Lower leg skin (tissue), 4 donors: ENCODE measurements at regions not wholly inside any gene's neighbourhood (a gene's known extent, or its start where the extent isn't known, plus 50 kb on each side); places are given as distances from the start of the nearest gene placed in this dataset.
"Not testable (repeated sequence)": the region's sequence is repeated elsewhere in the genome, so short reads cannot be mapped to it uniquely, and the experiment has no call there.

ENCODE experiments used
- DNase-seq, 2 donors: peaks; one replicate each; pipeline ENCODE4 v3.0.0-alpha.2; 2019; ENCODE audit warnings: low spot score in 2 of 2
- H3K4me3 ChIP-seq: fragments of 200-600 bp; sonication (generic); 2 replicates; pipeline ENCODE4 v1.5.1; 2017; ENCODE audit warnings: mild to moderate bottlenecking, low read depth; ENCODE audit not compliant: poor library complexity, severe bottlenecking
- POLR2A ChIP-seq, 2 donors: fragments of 450-650 bp; IDR thresholded peaks; one replicate each; pipeline ENCODE4 v1.6.1; 2016 to 2017; ENCODE audit warnings: antibody characterized with exemption in 2 of 2, mild to moderate bottlenecking in 1 of 2, moderate library complexity in 1 of 2
- WGBS, 2 donors: methylation state at CpG; one replicate each; pipeline ENCODE4 v1.1.5; 2018; 5-methylcytosine and 5-hydroxymethylcytosine counted together
- intact Hi-C: fragments of 100-400 bp; cut with DNase I; formaldehyde crosslinking; loops from one replicate; pipeline ENCODE4 v1.15.0; 2023; ENCODE audit warnings: low total_unique reads
- TF ChIP-seq, protein P1 (sequence below), 3 donors: fragments of 450-650 bp; IDR thresholded peaks; one replicate each; pipeline ENCODE4 v1.5.1; 2016; ENCODE audit warnings: antibody characterized with exemption in 3 of 3, mild to moderate bottlenecking in 3 of 3, moderate library complexity in 2 of 3

DNA sequence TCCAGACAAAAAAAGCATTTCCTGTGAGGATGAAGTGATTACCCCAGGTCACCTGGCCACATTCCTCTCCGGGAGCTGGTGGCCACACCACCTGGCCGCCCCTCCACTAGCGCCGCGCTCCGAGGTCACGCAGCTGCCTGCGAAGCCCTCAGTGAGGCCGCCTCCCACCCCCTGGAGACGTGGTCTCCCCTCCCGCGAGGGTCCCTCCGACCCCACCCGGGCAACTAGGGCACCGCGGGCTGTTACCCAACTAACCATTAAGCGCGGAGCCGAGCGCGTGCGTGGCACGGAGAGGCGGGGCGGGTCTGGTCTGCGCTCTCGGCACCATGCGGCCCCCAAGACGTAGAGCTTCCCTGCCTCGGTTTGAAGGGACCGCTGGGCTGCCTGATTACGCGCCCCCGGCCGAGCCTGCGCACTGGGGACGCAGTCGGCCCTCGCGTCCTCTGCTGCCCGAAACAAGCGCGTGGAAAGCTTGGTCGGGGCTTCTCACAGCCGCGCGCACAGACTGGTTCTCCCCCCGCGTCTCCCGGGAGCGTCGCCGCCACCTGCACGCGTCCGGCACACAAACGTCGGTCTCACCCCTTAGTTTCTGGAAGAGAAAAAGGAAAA, 106.5 kb downstream of the SLC16A1 start:
- WGBS, 2 donors: 0 to 2% methylated on average over 38 to 53 of the region's 58 CpGs
- TF ChIP-seq POLR2A (IDR thresholded peaks at IDR 0.05): no peak
- TF ChIP-seq, protein P1, sequence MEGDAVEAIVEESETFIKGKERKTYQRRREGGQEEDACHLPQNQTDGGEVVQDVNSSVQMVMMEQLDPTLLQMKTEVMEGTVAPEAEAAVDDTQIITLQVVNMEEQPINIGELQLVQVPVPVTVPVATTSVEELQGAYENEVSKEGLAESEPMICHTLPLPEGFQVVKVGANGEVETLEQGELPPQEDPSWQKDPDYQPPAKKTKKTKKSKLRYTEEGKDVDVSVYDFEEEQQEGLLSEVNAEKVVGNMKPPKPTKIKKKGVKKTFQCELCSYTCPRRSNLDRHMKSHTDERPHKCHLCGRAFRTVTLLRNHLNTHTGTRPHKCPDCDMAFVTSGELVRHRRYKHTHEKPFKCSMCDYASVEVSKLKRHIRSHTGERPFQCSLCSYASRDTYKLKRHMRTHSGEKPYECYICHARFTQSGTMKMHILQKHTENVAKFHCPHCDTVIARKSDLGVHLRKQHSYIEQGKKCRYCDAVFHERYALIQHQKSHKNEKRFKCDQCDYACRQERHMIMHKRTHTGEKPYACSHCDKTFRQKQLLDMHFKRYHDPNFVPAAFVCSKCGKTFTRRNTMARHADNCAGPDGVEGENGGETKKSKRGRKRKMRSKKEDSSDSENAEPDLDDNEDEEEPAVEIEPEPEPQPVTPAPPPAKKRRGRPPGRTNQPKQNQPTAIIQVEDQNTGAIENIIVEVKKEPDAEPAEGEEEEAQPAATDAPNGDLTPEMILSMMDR (IDR thresholded peaks at IDR 0.05): no peak
- peak overlapping the region; percentile 8 for H3K4me3 ChIP-seq
- peak in 1 of 2 donors; percentile 76 for DNase-seq
- intact Hi-C loops: no loop called here

DNA sequence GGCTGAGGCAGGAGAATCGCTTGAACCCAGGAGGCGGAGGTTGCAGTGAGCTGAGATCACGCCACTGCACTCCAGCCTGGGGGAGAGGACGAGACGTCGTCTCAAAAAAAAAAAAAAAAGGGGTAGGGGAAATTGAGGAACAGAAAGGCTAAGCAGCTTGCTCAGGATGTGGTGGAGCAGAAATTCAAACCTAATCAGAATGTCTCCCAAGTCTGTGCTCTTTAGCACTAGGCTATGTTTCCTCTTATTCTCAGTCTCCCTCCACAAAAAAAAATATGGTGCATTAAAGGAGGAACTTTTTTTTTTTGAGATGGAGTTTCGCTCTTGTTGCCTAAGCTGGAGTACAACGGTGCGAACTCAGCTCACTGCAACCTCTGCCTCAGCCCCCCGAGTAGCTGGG, 114.2 kb downstream of the SLC16A1 start:
- WGBS, 2 donors: 74 to 83% methylated on average over 10 of the region's 10 CpGs
- TF ChIP-seq POLR2A (IDR thresholded peaks at IDR 0.05): no peak
- TF ChIP-seq, protein P1 (IDR thresholded peaks at IDR 0.05): no peak
- intact Hi-C loops: no loop called here
- H3K4me3 ChIP-seq: no peak overlapping the region
- DNase-seq: no peak

DNA sequence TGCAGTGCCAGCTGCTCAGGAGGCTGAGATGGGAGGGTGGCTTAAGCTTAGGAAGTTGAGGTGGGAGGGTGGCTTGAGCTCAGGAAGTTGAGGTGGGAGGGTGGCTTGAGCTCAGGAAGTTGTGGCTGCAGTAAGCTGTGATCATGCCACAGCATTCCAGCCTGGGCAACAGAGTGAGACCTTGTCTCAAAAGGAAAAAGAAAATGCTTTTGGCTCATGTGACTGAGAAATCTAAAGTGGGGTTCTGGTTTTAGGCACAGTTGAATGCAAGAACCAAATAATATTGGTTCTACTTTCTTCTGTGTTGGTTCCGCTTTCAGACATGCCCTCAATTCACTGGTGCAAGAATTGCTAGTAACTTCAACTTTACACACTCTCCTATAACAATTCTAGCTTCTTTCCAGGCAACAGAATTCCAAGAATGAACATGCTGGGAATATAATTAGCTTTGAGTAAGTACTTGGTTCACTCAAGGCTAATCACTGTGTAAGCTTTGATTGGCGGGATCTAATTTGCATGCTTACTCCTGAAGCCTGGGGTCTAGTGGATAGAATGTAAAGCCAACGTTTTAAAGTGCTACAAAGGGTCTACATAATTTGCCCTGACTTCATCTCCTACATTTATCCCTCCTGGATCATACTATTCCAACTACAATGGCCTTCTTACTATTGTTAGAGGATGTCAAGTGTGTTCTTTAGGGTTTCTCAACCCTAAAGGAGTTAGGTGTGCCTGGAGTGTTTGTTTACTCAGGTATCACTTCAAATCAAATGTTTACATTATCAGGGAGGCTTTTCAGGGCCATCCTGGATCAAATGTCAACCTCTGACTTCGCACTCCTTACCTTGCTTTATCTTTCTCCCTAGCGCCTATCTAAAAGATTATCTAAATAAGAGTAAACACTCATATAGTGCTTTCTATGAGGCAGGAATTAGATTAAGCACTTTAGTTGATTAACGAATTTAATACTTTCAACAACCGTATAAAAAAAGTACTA, 115.1 kb downstream of the SLC16A1 start:
- intact Hi-C loops: no loop called here
- TF ChIP-seq POLR2A (IDR thresholded peaks at IDR 0.05): no peak
- TF ChIP-seq, protein P1 (IDR thresholded peaks at IDR 0.05): no peak
- 74 to 77% methylated on average over 7 of the region's 7 CpGs for WGBS, 2 donors
- H3K4me3 ChIP-seq: no peak overlapping the region
- no peak for DNase-seq

DNA sequence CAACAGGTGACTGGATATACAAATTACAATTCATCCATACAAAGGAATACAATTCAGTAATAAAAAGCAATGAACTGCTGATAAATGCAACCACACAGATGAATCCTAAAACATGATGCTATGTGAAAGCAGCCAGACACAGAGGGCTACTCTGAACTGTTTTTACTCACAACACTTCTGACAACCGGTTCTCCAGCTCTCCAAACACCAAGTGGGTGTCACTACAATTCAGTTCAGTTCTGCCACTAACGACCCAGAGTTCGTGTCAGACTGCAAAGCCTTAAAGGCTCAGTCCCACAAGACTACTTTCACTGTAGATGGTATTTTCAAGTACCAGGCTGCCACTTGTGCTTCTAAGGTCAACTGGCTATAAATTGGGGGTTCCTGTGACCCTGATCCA, 119.4 kb downstream of the SLC16A1 start:
- 19 to 25% methylated on average over 3 of the region's 3 CpGs for WGBS, 2 donors
- no peak for DNase-seq
- TF ChIP-seq, protein P1 (IDR thresholded peaks at IDR 0.05): no peak
- TF ChIP-seq POLR2A (IDR thresholded peaks at IDR 0.05): no peak
- H3K4me3 ChIP-seq: no peak overlapping the region
- intact Hi-C loops: no loop called here

DNA sequence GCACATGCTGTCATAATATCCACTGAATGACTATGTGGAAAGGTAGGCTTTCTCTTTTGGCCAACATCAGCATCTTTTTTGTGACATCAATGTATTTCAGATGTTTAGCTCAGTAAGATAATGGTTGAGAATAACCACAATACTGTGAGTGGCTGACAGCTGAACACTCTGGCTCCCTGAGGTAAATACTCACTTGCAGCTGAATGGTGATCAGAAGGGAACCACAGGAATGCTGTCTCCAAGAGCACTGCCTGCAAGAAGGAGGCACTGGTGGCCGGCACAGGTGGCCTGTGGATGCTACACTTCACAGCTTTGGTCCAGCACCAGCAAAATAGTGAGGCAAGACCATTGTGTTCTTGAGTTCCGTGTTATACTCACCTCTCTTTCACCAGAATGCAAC, 118.7 kb upstream of the PPM1J start:
- DNase-seq: no peak
- intact Hi-C loops: no loop called here
- TF ChIP-seq, protein P1 (IDR thresholded peaks at IDR 0.05): no peak
- TF ChIP-seq POLR2A (IDR thresholded peaks at IDR 0.05): no peak
- H3K4me3 ChIP-seq: no peak overlapping the region
- 86 to 87% methylated on average over 2 of the region's 2 CpGs for WGBS, 2 donors

DNA sequence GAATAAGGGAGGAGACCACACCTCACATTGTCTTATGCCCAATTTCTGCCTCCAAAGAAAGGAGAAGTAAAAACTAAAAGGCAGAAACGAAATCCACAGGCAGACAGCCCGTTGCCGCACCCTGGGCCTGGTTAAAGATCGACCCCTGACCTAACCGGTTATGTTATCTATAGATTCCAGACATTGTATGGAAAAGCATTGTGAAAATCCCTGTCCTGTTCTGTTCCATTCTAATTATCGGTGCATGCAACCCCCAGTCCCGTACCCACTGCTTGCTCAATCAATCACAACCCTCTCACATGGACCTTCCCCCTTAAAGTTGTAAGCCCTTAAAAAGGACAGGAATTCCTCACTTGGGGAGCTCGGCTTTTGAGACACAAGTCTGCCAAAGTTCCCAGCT, 117.1 kb upstream of the PPM1J start:
- intact Hi-C loops, H3K4me3 ChIP-seq, DNase-seq: not testable (repeated sequence)
- WGBS, 2 donors: 82 to 88% methylated on average over 8 of the region's 8 CpGs

DNA sequence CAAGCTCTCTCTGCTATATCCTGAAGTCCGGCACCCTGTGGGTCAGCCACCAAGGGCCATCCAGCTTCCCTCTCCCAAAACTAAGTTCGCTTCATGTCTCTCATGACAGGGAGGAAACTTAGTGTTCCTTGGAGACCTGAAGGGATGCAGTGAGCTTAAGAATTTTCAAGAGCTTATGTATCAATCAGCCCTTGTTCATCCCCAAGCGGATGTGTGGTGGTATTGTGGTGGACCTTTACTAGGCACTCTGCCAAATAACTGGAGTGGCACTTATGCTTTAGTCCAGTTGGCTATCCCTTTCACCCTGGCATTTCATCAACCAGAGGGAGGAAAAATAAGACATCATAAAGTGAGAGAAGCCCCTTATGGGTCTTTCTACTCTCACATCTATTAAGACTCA, 114.6 kb upstream of the PPM1J start:
- intact Hi-C loops, DNase-seq: not testable (repeated sequence)
- 89 to 93% methylated on average over 3 of the region's 3 CpGs for WGBS, 2 donors

More for the DNA sequence above, 114.6 kb upstream of the PPM1J start:
- not testable (repeated sequence) for H3K4me3 ChIP-seq
